HG03139 (cell line): ENCODE measurements at regions not wholly inside any gene's neighbourhood (a gene's known extent, or its start where the extent isn't known, plus 50 kb on each side); places are given as distances from the start of the nearest gene placed in this dataset.
"Not testable (repeated sequence)": the region's sequence is repeated elsewhere in the genome, so short reads cannot be mapped to it uniquely, and the experiment has no call there.

Experiments used
- ATAC-seq: cut with Tn5 transposase; IDR thresholded peaks from one replicate; pipeline ENCODE4 v1.9.1; 2021; ENCODE audit not compliant: unreplicated experiment

DNA sequence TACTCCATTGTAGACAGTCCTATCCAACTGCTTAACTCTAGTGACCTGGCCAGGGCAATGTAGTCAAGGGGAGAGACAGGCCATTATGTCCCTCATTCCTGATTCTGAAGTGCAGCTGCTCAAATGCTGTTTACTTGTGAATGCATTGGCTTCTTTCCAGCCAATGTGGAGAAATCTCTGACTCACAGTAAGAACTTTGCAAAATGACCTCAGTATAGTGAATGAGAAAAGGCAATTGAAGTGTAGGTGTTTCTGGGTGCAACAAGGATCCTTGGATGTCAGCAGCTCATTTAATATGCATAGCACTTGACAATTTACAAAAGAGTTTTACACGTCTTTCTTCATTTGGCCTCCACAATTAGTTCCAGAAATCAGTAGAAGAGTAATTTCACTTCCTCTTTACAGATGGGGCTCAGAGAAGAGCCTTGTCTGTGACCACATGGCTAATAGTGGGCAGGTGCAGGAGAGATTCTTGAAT lies 367.2 kb downstream of the OSTF1 start:
- peak; percentile 96 for ATAC-seq

DNA sequence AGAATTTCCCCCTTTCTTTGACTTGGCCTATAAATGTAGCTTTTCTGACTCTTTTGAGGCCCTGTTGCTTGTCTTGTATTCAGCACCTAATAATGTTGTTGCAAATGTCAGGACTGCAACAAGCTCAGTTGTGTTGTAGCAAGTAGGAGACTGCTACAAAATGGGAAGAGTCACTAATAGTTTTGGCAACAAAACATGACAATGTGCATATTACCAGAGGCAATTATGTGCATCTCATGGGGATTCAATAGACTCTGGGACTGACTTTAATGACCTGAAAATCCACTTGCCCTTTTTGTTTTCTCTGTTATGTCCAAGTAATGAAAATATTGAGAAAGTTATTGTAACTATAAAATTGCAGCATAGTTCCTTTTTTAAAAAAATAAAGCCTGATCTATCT lies 368.4 kb downstream of the OSTF1 start:
- ATAC-seq, result no peak

DNA sequence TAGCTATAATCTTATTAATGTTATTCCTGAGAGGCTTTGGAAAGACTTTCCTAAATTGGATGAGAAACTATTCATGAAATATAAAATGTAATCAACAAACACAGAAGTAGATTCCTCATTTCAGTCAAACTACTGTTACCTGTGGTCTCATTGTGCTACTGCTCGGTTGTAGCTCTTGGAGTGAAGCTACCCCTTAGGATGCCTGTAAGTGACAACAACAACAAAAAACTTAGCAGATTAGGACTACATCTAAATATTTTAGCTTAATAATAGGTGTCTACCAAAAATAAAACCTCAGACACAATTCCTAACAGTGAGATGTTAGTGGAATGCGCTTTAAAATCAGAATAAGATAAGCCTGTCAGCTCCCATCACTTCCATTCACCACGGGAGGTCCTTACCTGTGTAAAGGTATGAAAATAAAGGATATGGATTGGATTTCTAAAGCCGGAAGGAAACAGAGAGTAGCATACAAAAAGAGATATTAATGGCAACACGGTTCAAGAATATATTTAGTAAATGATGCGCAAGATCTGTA lies 369.2 kb downstream of the OSTF1 start:
- no peak for ATAC-seq

DNA sequence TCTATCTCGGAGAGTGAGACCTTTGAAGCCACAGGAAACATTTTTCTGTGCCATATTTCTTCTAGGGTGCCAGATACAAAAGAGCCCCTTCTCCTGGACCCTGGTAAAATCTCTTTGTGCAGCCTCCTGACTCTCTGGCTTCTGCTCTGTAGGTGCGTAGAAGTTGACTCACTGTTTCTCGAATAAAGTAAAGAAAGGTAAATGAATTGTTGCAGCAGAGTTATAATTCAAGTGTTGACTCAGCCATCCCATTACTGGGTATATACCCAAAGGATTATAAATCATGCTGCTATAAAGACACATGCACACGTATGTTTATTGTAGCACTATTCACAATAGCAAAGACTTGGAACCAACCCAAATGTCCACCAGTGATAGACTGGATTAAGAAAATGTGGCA lies 371.0 kb downstream of the OSTF1 start:
- ATAC-seq, result not testable (repeated sequence)

DNA sequence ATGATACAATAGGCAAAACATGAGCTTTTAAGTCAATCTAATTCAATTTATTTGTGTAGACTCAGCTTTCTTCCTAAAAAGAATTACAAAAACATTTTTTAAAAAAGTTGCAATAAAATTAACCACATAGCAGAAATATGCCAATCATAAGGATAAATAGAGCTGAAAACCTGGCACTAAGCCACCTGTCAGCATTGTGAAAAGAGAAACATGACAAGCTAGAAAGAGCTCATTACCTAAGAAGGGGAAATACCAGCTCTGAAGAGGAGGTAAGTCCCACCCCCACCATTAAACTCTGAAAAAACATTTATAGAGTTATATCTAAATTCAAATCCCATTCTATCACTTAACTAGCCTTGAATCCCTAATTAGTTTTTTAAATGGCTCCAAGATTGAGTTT lies 372.9 kb downstream of the OSTF1 start:
- no peak for ATAC-seq

DNA sequence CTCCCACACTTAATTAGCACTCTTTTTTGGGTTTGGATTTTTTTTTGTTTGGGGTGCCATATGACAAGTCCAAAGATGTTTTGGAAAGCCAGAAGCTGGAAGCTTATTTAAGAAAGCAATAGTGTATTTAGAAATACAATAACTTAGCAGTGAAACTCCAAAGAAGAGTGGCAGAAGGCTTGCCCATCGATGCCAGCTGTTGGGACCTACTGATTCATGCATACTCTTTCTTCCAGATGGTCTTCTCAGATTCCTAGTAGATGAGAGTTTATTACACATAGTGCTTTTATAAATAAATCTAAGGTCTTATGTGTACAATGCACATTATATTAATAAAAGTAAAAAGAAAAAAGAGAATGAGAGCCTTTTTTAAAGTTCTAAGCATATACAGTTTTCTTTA lies 374.6 kb downstream of the OSTF1 start:
- no peak for ATAC-seq

DNA sequence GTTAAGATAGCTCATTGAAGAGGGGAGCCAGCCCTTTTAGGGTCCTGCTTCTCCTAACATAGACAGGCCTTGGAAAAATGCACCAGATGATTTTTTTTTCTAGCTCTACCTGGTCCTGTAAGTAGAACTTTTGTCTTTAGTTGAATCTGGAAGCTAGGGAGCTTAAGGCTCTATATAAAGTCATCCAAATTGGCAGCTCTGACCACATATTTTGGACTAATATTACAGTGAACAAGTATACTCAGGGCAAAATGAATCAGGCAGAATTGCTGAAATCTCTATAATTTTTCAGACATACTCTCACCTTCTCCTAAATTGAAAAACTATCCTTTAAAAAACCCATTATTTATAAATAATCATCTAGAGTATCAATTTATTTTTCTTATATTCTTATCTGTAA lies 375.6 kb downstream of the OSTF1 start:
- ATAC-seq, result no peak

DNA sequence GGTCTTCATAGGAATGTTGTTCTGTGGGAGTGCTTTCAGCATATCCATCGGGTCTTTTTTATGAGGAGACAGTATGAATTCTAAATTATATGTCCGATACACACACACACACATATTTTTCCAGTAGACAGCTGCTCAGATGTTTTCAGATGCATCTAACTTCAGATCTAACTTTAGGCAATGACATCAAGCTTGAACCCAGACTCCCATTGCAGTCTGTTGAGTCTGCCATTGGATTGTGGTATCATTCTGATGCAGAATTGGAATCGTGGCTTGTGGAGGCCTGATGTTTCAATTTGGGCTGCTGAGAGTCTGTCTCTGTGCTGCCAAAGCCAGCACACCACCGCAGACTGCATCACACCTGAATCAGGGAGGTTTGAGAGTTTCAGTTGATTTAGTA lies 376.4 kb downstream of the OSTF1 start:
- no peak for ATAC-seq

DNA sequence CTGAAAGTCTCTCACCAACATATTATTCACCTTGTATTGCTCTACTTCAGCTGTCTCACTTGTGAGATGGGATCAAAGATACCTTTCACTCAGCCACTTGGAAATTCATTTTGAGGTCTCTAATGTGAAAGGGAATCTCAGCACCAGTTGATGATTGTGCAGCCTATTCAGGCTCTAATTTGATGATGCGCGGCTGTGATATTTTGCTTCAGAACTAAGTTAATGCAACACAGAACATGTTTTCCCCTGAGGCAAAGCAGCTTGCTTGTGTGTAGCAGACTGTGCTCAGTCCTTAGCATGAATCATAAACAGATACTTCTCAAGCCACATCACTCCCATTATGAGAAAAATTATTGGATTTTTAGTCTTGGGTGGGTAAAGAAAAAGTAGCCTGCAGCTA lies 378.8 kb downstream of the OSTF1 start:
- ATAC-seq, result no peak

DNA sequence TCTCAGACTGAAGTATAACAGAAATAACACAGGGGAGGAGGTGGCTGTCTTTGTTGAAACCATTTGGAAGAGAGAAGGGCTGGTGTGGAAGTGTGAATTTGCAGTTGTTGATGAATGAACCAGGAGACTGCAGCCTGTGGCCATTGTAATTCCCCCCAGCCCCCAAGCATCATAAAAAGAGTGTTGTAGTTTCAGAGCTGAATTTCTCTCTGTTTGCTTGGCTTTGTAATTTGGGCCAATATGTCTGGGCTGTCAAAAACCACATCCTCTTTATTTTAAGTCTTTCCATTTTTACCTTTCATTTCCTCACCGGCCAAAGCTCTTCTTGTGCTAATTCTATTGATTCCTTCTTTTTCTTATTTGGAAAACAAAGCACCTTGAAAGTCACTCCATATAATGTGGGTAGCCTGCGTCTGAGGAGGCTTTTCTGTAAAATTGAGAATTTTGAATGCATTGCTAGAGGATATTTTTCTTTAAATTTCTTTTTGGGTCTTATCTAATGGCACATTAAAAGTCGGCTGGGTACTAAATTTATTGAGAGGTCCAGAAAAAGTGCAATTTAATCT lies 383.3 kb downstream of the OSTF1 start:
- no peak for ATAC-seq

DNA sequence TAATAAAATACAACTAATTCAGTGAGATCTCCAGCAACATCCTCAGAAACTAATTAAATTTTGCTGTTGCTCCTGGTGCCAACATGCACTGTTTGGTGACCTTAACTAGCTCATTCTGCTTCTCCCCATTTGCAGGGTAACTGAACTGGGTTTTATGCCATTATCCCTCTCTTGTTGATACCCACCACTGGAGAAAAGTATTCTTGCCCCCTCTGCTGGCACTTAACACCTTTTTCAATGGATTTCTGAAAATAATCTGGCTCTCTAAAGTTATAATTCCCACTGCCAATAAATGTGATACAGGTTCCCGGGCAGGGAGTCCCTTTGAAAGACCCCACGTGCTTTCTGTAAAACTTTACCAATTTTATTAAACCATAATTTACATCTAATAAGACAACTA lies 394.3 kb downstream of the OSTF1 start:
- ATAC-seq, result no peak

DNA sequence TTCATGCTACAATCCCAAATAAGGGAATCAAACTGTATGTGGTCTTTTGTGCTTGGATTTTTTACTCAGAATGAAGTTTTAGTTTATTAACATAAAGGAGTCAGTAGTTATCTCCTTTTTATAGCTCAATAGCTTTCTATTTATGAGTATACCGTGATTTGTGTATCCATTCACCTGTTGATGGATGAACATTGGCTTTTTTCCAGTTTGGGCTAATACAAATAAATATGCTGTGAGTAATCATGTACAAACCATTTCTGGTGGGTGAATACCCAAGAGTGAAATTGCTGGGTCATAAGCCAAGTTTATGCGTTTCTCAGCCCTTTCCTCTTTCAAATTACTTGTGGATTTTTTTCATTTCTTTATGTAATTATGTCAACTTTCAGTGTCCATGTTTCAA lies 395.3 kb downstream of the OSTF1 start:
- no peak for ATAC-seq

DNA sequence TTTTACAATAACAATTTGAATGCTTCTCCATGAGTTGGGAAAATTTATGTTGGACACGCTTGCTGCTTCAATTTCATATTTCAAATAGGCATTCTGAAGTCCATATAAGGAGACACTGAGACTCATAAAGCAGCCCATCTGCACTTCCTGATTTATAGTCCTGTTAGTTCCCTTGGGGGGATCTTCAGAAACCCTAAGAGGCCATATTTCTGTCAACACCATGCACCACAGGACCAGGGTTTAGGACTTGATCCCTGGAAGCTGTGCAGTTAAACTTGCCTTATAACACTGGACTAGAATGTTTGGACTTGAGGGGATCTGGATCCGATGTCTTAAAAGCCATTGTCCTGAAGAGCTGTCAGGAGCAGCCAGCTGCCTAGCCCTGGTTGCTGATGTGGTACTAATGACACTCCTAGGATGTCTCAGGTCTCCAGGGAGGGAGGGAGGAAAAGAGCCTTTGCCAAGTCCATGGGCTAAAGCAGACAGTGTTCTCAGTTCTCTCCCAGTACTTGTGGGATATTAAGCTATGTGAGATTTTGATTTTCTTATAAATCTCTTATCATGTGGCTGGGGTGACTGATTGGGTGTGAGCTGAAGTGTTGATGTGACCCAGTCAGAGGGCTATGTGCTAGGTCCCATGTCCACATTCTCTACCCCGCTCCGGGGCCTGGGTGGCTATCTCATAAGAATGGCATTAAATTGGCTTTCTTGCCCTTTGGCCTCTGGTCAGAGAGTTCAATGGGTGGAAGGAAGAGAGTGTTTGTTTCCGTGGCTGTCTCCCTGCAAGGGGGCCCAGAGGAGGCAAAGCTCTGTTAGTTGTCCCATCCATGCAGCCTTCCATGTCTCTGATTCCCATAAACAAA lies 399.8 kb downstream of the OSTF1 start:
- ATAC-seq, result no peak

DNA sequence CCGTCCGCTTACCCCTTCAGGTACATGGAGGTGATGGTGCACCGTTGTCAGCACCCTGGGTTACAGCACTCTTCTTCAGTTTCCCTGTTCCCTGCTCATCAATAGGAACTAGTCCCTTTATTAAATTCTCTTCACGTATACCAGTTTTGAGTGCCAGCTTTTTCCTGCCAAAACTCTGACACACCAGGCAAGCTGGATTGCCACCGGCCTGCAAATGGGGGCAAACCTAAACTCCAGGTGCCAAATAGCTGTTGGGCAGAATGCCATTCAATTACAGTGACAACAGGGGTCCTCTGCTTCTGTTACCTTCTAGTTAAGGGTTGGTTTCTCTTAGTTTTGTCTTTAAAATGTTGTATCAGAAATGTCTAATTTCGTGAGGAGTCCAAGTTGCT lies 400.4 kb downstream of the OSTF1 start:
- ATAC-seq, result no peak

DNA sequence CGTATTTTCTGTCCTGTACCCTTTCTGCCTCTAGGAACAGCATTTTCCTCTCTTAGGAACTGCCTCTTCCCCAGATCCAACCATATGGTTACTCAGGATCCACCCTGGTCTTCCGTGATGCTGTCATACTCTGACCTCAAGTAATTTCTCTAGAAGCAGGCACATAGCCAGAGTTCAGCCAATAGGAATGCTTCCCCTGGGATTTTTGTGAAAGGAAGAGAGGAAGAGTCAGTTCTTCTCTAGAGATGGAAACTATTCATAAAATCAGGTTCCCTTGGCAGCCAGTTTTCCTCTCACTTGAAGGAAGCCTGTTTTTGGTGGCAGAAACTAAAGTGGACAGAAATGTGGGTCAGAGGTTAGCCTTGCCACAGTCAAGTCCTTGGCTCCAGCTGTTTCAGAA lies 400.1 kb upstream of the PCSK5 start:
- no peak for ATAC-seq

DNA sequence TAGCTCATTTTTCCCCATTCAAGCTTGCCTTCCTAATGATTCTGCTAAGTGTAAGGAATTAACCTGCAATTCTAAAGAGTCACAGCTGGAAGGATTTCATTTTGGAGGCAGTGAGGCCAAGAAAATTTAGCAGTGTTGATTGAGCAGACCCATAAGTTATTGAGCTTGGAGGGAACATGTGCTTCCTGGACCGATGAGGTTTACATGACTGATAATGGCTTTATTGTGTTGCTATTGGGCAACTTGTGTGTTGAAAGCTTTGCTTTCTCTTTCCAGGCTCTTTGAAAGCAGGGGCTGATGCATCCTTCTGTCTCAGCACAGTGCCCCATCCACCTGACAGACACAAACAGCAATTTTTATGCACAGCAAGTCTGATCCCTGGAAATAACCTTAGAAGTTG lies 398.9 kb upstream of the PCSK5 start:
- ATAC-seq, result no peak

DNA sequence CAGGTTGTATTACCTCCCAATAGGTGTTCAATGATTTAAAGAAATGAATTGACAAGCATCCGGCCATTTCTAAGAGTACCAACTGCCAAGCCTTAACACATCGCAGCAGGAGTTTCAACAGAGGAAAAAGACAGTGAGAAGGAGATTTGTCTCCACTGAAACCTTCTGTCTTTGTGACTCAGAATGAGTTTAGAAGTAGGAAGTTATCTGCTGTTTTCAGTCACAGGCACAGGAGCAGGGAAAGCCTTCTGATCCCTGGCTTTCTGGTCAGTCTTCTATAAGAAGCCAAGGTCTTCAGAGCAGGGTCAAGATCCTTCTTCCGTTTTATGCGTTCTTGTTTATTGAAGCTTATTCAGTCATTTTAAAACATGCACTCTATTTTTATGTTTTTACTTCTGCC lies 390.7 kb upstream of the PCSK5 start:
- no peak for ATAC-seq

DNA sequence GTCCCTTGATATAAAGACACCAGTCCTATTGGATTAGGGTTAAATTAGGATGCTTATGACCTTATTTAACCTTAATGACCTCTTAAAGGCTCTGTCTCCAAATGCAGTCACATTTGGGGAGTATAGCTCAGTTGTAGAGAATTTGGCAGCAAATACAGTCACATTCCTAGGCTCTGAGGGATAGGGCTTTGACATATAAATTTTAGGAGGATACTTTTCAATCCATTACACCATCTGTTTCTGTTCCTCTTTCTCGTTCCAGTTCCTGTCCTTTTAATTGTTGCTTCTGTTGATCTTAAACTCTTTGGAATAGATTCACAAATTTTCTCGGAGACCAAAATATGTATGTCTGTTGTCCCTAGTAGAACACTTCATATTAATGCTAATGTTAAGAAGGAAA lies 390.0 kb upstream of the PCSK5 start:
- no peak for ATAC-seq

DNA sequence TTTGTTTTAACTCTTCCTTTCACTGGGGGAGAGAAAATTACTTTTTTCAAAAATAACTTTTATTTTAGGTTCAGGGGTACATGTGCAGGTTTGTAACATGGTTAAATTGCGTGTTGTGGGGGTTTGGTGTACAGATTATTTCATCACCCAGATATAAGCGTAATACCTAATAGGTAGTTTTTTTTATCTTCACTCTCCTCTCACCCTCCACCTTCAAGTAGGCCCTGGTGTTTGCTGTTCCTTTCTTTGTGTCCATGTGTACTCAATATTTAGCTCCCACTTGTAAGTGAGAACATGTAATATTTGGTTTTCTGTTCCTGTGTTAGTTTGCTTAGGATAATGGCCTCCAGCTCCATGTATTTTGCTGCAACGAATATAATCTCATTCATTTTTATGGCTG lies 389.5 kb upstream of the PCSK5 start:
- ATAC-seq, result not testable (repeated sequence)

DNA sequence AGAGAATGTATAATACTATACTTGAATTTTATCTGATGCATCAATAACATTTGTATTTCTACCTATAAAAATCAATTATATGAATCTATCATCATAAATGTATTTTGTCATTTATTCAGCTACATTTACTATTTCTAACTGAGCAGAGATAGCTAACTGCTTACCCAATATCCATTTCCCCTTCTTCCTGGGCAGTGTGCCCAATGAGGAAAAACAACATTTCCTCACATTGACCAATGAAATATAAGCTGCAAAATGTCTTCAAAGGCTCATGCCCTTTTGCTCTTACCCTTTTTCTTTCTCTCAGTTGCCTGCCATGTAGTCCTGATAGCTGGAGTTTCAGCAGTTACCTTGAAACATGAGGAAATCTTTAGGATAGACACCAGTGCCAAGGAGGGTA lies 385.8 kb upstream of the PCSK5 start:
- ATAC-seq, result no peak

DNA sequence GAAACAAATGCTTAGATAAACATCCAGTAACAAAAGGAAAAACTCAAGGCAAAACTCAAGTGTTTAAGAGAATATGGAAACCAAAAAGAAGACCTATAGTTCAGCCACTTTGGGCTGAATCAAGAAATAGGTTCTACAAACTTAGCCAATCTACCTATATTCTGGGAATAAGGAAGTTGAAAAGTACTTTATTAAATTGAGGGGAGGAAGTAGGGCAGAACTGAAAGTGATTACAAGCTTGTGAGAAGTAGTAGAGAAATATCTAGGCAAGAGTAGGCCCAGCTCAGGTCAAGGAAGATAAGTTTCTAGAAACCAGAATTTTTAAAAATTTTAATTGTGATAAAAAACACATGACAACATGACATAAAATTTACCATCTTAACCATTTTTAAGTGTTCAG lies 384.8 kb upstream of the PCSK5 start:
- ATAC-seq, result no peak

DNA sequence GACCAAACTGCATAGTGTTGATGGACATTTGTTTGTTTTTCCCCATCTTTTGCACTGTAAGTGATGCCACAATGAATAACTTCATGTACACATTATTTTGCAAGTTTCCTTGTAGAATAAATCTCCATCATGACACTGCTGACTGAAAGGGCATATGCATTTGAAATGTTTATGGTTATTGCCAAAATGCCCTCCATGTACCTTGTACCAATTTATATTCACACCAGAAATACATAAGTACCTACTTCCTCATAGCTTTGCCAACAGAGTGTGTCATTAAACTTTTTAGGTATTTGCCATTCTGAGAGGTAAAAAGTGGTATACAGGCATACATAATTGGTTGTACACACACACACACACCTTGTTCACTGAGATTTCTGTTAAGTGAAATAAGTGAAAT lies 361.0 kb upstream of the PCSK5 start:
- ATAC-seq, result no peak

DNA sequence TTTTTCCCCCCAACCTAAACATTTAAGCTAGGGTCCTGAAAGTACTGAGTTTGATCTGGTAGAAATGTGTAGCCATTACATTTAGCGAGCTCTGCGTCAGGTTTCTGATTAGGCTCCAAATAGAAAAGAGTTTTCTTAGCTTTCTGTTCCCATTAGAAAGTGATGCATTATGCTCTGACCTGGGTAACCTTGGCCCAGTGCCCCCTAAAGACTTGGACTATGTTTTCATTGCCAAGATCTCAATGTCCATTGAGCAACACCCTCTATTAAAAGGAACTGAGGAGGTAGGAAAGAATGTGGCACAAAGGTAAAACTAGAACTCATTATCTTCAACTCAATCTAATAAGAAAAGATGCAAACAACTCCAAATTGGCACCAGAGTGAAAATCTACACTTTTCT lies 358.9 kb upstream of the PCSK5 start:
- ATAC-seq, result no peak
